ENCODE measurements at regions not wholly inside any gene's neighbourhood (a gene's known extent, or its start where the extent isn't known, plus 50 kb on each side); places are given as distances from the start of the nearest gene placed in this dataset.

DNA sequence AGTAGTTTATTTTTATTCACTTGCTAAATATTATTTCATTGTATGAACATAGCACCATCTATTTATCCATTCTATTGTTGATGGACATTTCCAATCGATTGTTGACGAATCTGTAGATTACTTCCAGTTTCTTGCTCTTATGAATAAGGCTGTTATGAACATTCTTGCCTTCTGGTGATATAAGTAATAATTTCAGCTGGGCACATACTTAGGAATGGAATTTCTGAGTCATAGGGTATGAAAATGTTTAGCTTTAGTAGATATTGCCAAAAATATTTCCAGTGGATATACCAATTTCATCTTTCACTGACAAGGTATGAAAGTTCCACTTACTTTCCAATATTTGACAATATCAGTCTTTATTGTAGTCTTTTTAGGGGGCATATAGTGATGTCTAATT lies 468.5 kb downstream of the ETNK1 start:
- TF ChIP-seq, protein P1, sequence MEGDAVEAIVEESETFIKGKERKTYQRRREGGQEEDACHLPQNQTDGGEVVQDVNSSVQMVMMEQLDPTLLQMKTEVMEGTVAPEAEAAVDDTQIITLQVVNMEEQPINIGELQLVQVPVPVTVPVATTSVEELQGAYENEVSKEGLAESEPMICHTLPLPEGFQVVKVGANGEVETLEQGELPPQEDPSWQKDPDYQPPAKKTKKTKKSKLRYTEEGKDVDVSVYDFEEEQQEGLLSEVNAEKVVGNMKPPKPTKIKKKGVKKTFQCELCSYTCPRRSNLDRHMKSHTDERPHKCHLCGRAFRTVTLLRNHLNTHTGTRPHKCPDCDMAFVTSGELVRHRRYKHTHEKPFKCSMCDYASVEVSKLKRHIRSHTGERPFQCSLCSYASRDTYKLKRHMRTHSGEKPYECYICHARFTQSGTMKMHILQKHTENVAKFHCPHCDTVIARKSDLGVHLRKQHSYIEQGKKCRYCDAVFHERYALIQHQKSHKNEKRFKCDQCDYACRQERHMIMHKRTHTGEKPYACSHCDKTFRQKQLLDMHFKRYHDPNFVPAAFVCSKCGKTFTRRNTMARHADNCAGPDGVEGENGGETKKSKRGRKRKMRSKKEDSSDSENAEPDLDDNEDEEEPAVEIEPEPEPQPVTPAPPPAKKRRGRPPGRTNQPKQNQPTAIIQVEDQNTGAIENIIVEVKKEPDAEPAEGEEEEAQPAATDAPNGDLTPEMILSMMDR (IDR thresholded peaks at IDR 0.05), result no peak
- no peak for TF ChIP-seq POLR2A (IDR thresholded peaks at IDR 0.05)
- TF ChIP-seq EP300 (IDR thresholded peaks at IDR 0.05), result no peak
- no peak for TF ChIP-seq POLR2AphosphoS5 (IDR thresholded peaks at IDR 0.05)
